B cell (primary cell): ENCODE measurements at regions not wholly inside any gene's neighbourhood (a gene's known extent, or its start where the extent isn't known, plus 50 kb on each side); places are given as distances from the start of the nearest gene placed in this dataset.

Experiments used
- EZH2 ChIP-seq: IDR thresholded peaks from 2 replicates; pipeline ENCODE4 v1.6.1; 2012; ENCODE audit warnings: borderline replicate concordance, low read depth, mild to moderate bottlenecking, moderate library complexity, low read length; ENCODE audit not compliant: insufficient read depth, poor library complexity, severe bottlenecking
- TF ChIP-seq, protein P1 (sequence below): fragments of 200-600 bp; IDR thresholded peaks from one replicate; pipeline ENCODE4 v1.8.0; 2022; ENCODE audit warnings: antibody characterized with exemption, mild to moderate bottlenecking

DNA sequence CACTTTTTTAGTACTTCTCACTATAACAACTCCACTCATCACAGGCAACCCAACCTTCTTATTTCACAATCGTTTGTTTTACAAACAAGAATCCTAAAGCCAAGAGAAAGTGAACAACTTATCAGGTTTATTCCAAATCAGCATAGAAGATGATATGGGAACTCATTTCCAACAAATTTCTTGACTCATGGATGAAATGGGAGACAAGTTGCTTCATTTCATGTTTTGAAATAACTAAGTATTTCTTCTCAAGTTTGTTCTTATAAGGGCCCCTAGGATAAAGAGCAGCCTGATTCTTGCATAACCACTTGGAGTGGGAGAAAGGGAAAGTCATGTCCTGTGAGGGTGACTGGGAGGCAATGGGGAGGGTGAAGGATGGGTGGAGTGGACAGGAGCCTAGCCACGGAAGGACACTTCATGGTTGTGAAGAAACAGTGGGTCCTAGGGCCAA, 168.3 kb downstream of the DUSP6 start:
- TF ChIP-seq, protein P1, sequence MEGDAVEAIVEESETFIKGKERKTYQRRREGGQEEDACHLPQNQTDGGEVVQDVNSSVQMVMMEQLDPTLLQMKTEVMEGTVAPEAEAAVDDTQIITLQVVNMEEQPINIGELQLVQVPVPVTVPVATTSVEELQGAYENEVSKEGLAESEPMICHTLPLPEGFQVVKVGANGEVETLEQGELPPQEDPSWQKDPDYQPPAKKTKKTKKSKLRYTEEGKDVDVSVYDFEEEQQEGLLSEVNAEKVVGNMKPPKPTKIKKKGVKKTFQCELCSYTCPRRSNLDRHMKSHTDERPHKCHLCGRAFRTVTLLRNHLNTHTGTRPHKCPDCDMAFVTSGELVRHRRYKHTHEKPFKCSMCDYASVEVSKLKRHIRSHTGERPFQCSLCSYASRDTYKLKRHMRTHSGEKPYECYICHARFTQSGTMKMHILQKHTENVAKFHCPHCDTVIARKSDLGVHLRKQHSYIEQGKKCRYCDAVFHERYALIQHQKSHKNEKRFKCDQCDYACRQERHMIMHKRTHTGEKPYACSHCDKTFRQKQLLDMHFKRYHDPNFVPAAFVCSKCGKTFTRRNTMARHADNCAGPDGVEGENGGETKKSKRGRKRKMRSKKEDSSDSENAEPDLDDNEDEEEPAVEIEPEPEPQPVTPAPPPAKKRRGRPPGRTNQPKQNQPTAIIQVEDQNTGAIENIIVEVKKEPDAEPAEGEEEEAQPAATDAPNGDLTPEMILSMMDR, result no peak
- no peak for TF ChIP-seq EZH2
